ENCODE measurements at regions not wholly inside any gene's neighbourhood (a gene's known extent, or its start where the extent isn't known, plus 50 kb on each side); places are given as distances from the start of the nearest gene placed in this dataset.

GRCh38 chr10:28997734-28998133 lies 291.1 kb upstream of the LYZL1 start:
- no peak for TF ChIP-seq CTCF (IDR thresholded peaks at IDR 0.05)
- no peak for TF ChIP-seq POLR2A (IDR thresholded peaks at IDR 0.05)
